ENCODE measurements at regions not wholly inside any gene's neighbourhood (a gene's known extent, or its start where the extent isn't known, plus 50 kb on each side); places are given as distances from the start of the nearest gene placed in this dataset.

- Histone ChIP-seq H3K9ac (ENCODE audit: insufficient read length, low read depth) (no peak overlapping the region), H3K4me1 (ENCODE audit: insufficient read depth, insufficient read length) (no peaks in the 10 kb centered on the region), H3K4me3 (ENCODE audit: insufficient read length, low read depth) (no peak overlapping the region), H3K27me3 (ENCODE audit: insufficient read depth, insufficient read length) (no peaks in the 10 kb centered on the region), H3K9me3 (ENCODE audit: insufficient read depth, low read length) (no peaks in the 10 kb centered on the region), H3K36me3 (ENCODE audit: insufficient read depth, insufficient read length, low read length) (peaks cover 4% of the 10 kb centered on the region)
- no peak for DNase-seq (ENCODE audit: low read depth, low spot score)
- TF ChIP-seq YY1 (IDR thresholded peaks at IDR 0.05; ENCODE audit: insufficient read depth, insufficient read length) (no peak), ZNF274 (IDR thresholded peaks at IDR 0.05; ENCODE audit: low read depth, low read length) (no peak), SUZ12 (IDR thresholded peaks at IDR 0.05; ENCODE audit: extremely low read depth, insufficient read depth, insufficient read length) (no peak)
Observed at GRCh38 chr14:71618716-71619115, 313.5 kb upstream of the RGS6 start.

- H3K36me3 ChIP-seq (ENCODE audit: insufficient read depth, insufficient read length, low read length), result peaks cover 9% of the 10 kb centered on the region
- no peaks in the 10 kb centered on the region for H3K9me3 ChIP-seq (ENCODE audit: insufficient read depth, low read length)
- no peak for DNase-seq (ENCODE audit: low read depth, low spot score)
- no peak for TF ChIP-seq SUZ12 (IDR thresholded peaks at IDR 0.05; ENCODE audit: extremely low read depth, insufficient read depth, insufficient read length)
- TF ChIP-seq YY1 (IDR thresholded peaks at IDR 0.05; ENCODE audit: insufficient read depth, insufficient read length), result no peak
- TF ChIP-seq ZNF274 (IDR thresholded peaks at IDR 0.05; ENCODE audit: low read depth, low read length), result no peak
- H3K9ac ChIP-seq (ENCODE audit: insufficient read length, low read depth), result no peak overlapping the region
- H3K27me3 ChIP-seq (ENCODE audit: insufficient read depth, insufficient read length), result no peaks in the 10 kb centered on the region
- no peak overlapping the region for H3K4me3 ChIP-seq (ENCODE audit: insufficient read length, low read depth)
- no peaks in the 10 kb centered on the region for H3K4me1 ChIP-seq (ENCODE audit: insufficient read depth, insufficient read length)
Observed at GRCh38 chr14:71619472-71619871, 312.8 kb upstream of the RGS6 start.

GRCh38 chr14:71620401-71620800 lies 311.8 kb upstream of the RGS6 start:
- TF ChIP-seq YY1 (IDR thresholded peaks at IDR 0.05; ENCODE audit: insufficient read depth, insufficient read length), result no peak
- no peak for TF ChIP-seq ZNF274 (IDR thresholded peaks at IDR 0.05; ENCODE audit: low read depth, low read length)
- no peak for TF ChIP-seq SUZ12 (IDR thresholded peaks at IDR 0.05; ENCODE audit: extremely low read depth, insufficient read depth, insufficient read length)
- DNase-seq (ENCODE audit: low read depth, low spot score), result no peak
- no peak overlapping the region for H3K4me3 ChIP-seq (ENCODE audit: insufficient read length, low read depth)
- peaks cover 9% of the 10 kb centered on the region for H3K36me3 ChIP-seq (ENCODE audit: insufficient read depth, insufficient read length, low read length)
- H3K9ac ChIP-seq (ENCODE audit: insufficient read length, low read depth), result no peak overlapping the region
- no peaks in the 10 kb centered on the region for H3K27me3 ChIP-seq (ENCODE audit: insufficient read depth, insufficient read length)
- no peaks in the 10 kb centered on the region for H3K4me1 ChIP-seq (ENCODE audit: insufficient read depth, insufficient read length)
- no peaks in the 10 kb centered on the region for H3K9me3 ChIP-seq (ENCODE audit: insufficient read depth, low read length)

- no peak for TF ChIP-seq YY1 (IDR thresholded peaks at IDR 0.05; ENCODE audit: insufficient read depth, insufficient read length)
- no peak for TF ChIP-seq ZNF274 (IDR thresholded peaks at IDR 0.05; ENCODE audit: low read depth, low read length)
- TF ChIP-seq SUZ12 (IDR thresholded peaks at IDR 0.05; ENCODE audit: extremely low read depth, insufficient read depth, insufficient read length), result no peak
- H3K9ac ChIP-seq (ENCODE audit: insufficient read length, low read depth), result no peak overlapping the region
- no peaks in the 10 kb centered on the region for H3K27me3 ChIP-seq (ENCODE audit: insufficient read depth, insufficient read length)
- H3K36me3 ChIP-seq (ENCODE audit: insufficient read depth, insufficient read length, low read length), result peaks cover 9% of the 10 kb centered on the region
- H3K4me3 ChIP-seq (ENCODE audit: insufficient read length, low read depth), result no peak overlapping the region
- H3K9me3 ChIP-seq (ENCODE audit: insufficient read depth, low read length), result no peaks in the 10 kb centered on the region
- no peak for DNase-seq (ENCODE audit: low read depth, low spot score)
- no peaks in the 10 kb centered on the region for H3K4me1 ChIP-seq (ENCODE audit: insufficient read depth, insufficient read length)
Observed at GRCh38 chr14:71621276-71621675, 311.0 kb upstream of the RGS6 start.

GRCh38 chr14:71621980-71622605 lies 310.1 kb upstream of the RGS6 start:
- no peak for TF ChIP-seq SUZ12 (IDR thresholded peaks at IDR 0.05; ENCODE audit: extremely low read depth, insufficient read depth, insufficient read length)
- TF ChIP-seq ZNF274 (IDR thresholded peaks at IDR 0.05; ENCODE audit: low read depth, low read length), result no peak
- no peak for TF ChIP-seq YY1 (IDR thresholded peaks at IDR 0.05; ENCODE audit: insufficient read depth, insufficient read length)
- H3K36me3 ChIP-seq (ENCODE audit: insufficient read depth, insufficient read length, low read length), result peaks cover 9% of the 10 kb centered on the region
- no peak overlapping the region for H3K4me3 ChIP-seq (ENCODE audit: insufficient read length, low read depth)
- no peak overlapping the region for H3K9ac ChIP-seq (ENCODE audit: insufficient read length, low read depth)
- no peaks in the 10 kb centered on the region for H3K9me3 ChIP-seq (ENCODE audit: insufficient read depth, low read length)
- H3K4me1 ChIP-seq (ENCODE audit: insufficient read depth, insufficient read length), result no peaks in the 10 kb centered on the region
- no peak for DNase-seq (ENCODE audit: low read depth, low spot score)
- no peaks in the 10 kb centered on the region for H3K27me3 ChIP-seq (ENCODE audit: insufficient read depth, insufficient read length)

- Histone ChIP-seq H3K36me3 (ENCODE audit: insufficient read depth, insufficient read length, low read length) (peaks cover 7% of the 10 kb centered on the region), H3K4me1 (ENCODE audit: insufficient read depth, insufficient read length) (no peaks in the 10 kb centered on the region), H3K9me3 (ENCODE audit: insufficient read depth, low read length) (no peaks in the 10 kb centered on the region), H3K9ac (ENCODE audit: insufficient read length, low read depth) (no peak overlapping the region), H3K4me3 (ENCODE audit: insufficient read length, low read depth) (no peak overlapping the region), H3K27me3 (ENCODE audit: insufficient read depth, insufficient read length) (no peaks in the 10 kb centered on the region)
- no peak for TF ChIP-seq SUZ12 (IDR thresholded peaks at IDR 0.05; ENCODE audit: extremely low read depth, insufficient read depth, insufficient read length)
- no peak for TF ChIP-seq YY1 (IDR thresholded peaks at IDR 0.05; ENCODE audit: insufficient read depth, insufficient read length)
- no peak for TF ChIP-seq ZNF274 (IDR thresholded peaks at IDR 0.05; ENCODE audit: low read depth, low read length)
- DNase-seq (ENCODE audit: low read depth, low spot score), result no peak
Observed at GRCh38 chr14:71623939-71624338, 308.3 kb upstream of the RGS6 start.

- TF ChIP-seq SUZ12 (IDR thresholded peaks at IDR 0.05; ENCODE audit: extremely low read depth, insufficient read depth, insufficient read length) (no peak), YY1 (IDR thresholded peaks at IDR 0.05; ENCODE audit: insufficient read depth, insufficient read length) (no peak), ZNF274 (IDR thresholded peaks at IDR 0.05; ENCODE audit: low read depth, low read length) (no peak)
Observed at GRCh38 chr14:71625175-71625574, 307.1 kb upstream of the RGS6 start.

More at GRCh38 chr14:71625175-71625574, 307.1 kb upstream of the RGS6 start:
- Histone ChIP-seq H3K4me3 (ENCODE audit: insufficient read length, low read depth) (no peak overlapping the region), H3K9ac (ENCODE audit: insufficient read length, low read depth) (no peak overlapping the region), H3K9me3 (ENCODE audit: insufficient read depth, low read length) (no peaks in the 10 kb centered on the region), H3K4me1 (ENCODE audit: insufficient read depth, insufficient read length) (no peaks in the 10 kb centered on the region), H3K36me3 (ENCODE audit: insufficient read depth, insufficient read length, low read length) (peaks cover 4% of the 10 kb centered on the region), H3K27me3 (ENCODE audit: insufficient read depth, insufficient read length) (no peaks in the 10 kb centered on the region)
- DNase-seq (ENCODE audit: low read depth, low spot score), result no peak
